Upper lobe of left lung (tissue), 4 donors: ENCODE measurements at regions not wholly inside any gene's neighbourhood (a gene's known extent, or its start where the extent isn't known, plus 50 kb on each side); places are given as distances from the start of the nearest gene placed in this dataset.

Experiments
- EP300 ChIP-seq, 4 donors: sonication (generic); formaldehyde crosslinking; IDR thresholded peaks; one replicate each; pipeline ENCODE4 v1.5.1; 2017; ENCODE audit warnings: antibody characterized with exemption in 4 of 4, control low read depth in 2 of 4
- TF ChIP-seq, protein P1 (sequence below), 6 experiments: fragments of 450-650 bp in 4 of 6; fragments of 200-600 bp in 2 of 6; sonication (generic) in 2 of 6; IDR thresholded peaks; one replicate each; pipeline ENCODE4 v1.5.1; 2016 to 2019; ENCODE audit warnings: antibody characterized with exemption in 6 of 6

DNA sequence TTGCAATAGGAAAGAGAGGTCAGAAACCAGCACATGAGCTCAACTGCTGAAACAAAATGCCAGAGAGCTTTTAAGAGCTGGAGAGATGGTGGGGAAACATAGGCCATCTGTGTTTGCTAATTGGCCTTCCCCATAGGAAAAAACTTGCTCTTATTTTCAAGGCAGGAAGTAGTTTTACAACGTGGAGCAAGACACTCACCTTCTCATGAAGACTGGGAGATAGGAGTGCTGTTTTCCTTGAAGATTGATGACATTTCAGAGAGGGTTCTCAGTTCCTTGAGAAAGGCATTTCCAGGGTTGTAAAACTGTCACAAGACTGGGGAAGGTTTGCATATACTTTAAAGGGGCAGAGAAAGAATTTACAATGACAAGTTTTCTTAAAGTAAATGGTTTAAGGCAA lies 586.3 kb upstream of the RAG2 start:
- TF ChIP-seq, protein P1, sequence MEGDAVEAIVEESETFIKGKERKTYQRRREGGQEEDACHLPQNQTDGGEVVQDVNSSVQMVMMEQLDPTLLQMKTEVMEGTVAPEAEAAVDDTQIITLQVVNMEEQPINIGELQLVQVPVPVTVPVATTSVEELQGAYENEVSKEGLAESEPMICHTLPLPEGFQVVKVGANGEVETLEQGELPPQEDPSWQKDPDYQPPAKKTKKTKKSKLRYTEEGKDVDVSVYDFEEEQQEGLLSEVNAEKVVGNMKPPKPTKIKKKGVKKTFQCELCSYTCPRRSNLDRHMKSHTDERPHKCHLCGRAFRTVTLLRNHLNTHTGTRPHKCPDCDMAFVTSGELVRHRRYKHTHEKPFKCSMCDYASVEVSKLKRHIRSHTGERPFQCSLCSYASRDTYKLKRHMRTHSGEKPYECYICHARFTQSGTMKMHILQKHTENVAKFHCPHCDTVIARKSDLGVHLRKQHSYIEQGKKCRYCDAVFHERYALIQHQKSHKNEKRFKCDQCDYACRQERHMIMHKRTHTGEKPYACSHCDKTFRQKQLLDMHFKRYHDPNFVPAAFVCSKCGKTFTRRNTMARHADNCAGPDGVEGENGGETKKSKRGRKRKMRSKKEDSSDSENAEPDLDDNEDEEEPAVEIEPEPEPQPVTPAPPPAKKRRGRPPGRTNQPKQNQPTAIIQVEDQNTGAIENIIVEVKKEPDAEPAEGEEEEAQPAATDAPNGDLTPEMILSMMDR (IDR thresholded peaks at IDR 0.05): no peak
- no peak for TF ChIP-seq EP300 (IDR thresholded peaks at IDR 0.05)
